HFFc6 (cell line): ENCODE measurements at regions not wholly inside any gene's neighbourhood (a gene's known extent, or its start where the extent isn't known, plus 50 kb on each side); places are given as distances from the start of the nearest gene placed in this dataset.

ENCODE experiments used
- DNase-seq: peaks from one replicate; pipeline ENCODE4 v3.0.0-alpha.2; 2018
- H3K27ac Mint-ChIP-seq: 2 replicates; pipeline ENCODE4 v1.8.0; 2020; ENCODE audit warnings: mild to moderate bottlenecking, mixed read lengths
- H3K27me3 Mint-ChIP-seq: 2 replicates; pipeline ENCODE4 v1.8.0; 2021; ENCODE audit warnings: mild to moderate bottlenecking, moderate library complexity, mixed read lengths; ENCODE audit not compliant: insufficient read depth
- H3K36me3 Mint-ChIP-seq: 2 replicates; pipeline ENCODE4 v1.8.0; 2021; ENCODE audit warnings: low read depth, mixed read lengths
- H3K4me1 Mint-ChIP-seq: 2 replicates; pipeline ENCODE4 v1.8.0; 2020; ENCODE audit warnings: low read depth, mixed read lengths
- H3K4me3 Mint-ChIP-seq: 2 replicates; pipeline ENCODE4 v1.8.0; 2020; ENCODE audit warnings: mild to moderate bottlenecking, moderate library complexity, mixed read lengths
- H3K9me3 Mint-ChIP-seq: 2 replicates; pipeline ENCODE4 v1.8.0; 2020; ENCODE audit warnings: mild to moderate bottlenecking, mixed read lengths
- CTCF ChIP-seq: fragments of 200-600 bp; sonication (generic); IDR thresholded peaks from 2 replicates; pipeline ENCODE4 v1.5.0; 2021; ENCODE audit warnings: antibody characterized with exemption, mild to moderate bottlenecking

- no peaks in the 10 kb centered on the region for H3K36me3 Mint-ChIP-seq
- H3K9me3 Mint-ChIP-seq: no peaks in the 10 kb centered on the region
- peak; percentile 52 for DNase-seq
- H3K4me1 Mint-ChIP-seq: peaks cover 34% of the 10 kb centered on the region
- peak overlapping the region; percentile 45 for H3K27ac Mint-ChIP-seq
- TF ChIP-seq CTCF: no peak
- no peaks in the 10 kb centered on the region; the same call in none of the 2 replicates for H3K27me3 Mint-ChIP-seq
- no peak overlapping the region for H3K4me3 Mint-ChIP-seq
These were observed 97.0 kb upstream of the COL5A1 start for GRCh38 chr9:134544388-134545214.

- peak overlapping the region; percentile 78; the same call in 1 of the 2 replicates for H3K27ac Mint-ChIP-seq
- DNase-seq: no peak
- peaks cover 34% of the 10 kb centered on the region for H3K4me1 Mint-ChIP-seq
- TF ChIP-seq CTCF: no peak
- H3K27me3 Mint-ChIP-seq: no peaks in the 10 kb centered on the region; the same call in none of the 2 replicates
- H3K9me3 Mint-ChIP-seq: no peaks in the 10 kb centered on the region
- H3K36me3 Mint-ChIP-seq: no peaks in the 10 kb centered on the region
- peak overlapping the region; percentile 51; the same call in 1 of the 2 replicates for H3K4me3 Mint-ChIP-seq
These were observed 96.4 kb upstream of the COL5A1 start for GRCh38 chr9:134545215-134545542.

GRCh38 chr9:134545543-134546245 lies 95.9 kb upstream of the COL5A1 start:
- H3K36me3 Mint-ChIP-seq: peaks cover 5% of the 10 kb centered on the region
- H3K27ac Mint-ChIP-seq: peak overlapping the region; percentile 78
- no peaks in the 10 kb centered on the region; the same call in none of the 2 replicates for H3K27me3 Mint-ChIP-seq
- H3K9me3 Mint-ChIP-seq: peaks cover 5% of the 10 kb centered on the region; the same call in 1 of the 2 replicates
- H3K4me1 Mint-ChIP-seq: peaks cover 37% of the 10 kb centered on the region
- no peak for TF ChIP-seq CTCF
- H3K4me3 Mint-ChIP-seq: peak overlapping the region; percentile 51
- peak; percentile 58 for DNase-seq

- H3K9me3 Mint-ChIP-seq: peaks cover 6% of the 10 kb centered on the region; the same call in 1 of the 2 replicates
- no peak for TF ChIP-seq CTCF
- peaks cover 5% of the 10 kb centered on the region for H3K36me3 Mint-ChIP-seq
- peaks cover 43% of the 10 kb centered on the region for H3K4me1 Mint-ChIP-seq
- no peak for DNase-seq
- H3K4me3 Mint-ChIP-seq: peak overlapping the region; percentile 17; the same call in 1 of the 2 replicates
- H3K27me3 Mint-ChIP-seq: no peaks in the 10 kb centered on the region; the same call in none of the 2 replicates
- peak overlapping the region; percentile 78 for H3K27ac Mint-ChIP-seq
These were observed 95.3 kb upstream of the COL5A1 start for GRCh38 chr9:134546246-134546731.

GRCh38 chr9:134546746-134547145 lies 94.9 kb upstream of the COL5A1 start:
- no peak for TF ChIP-seq CTCF
- H3K4me1 Mint-ChIP-seq: peaks cover 48% of the 10 kb centered on the region
- H3K9me3 Mint-ChIP-seq: peaks cover 6% of the 10 kb centered on the region; the same call in 1 of the 2 replicates
- no peaks in the 10 kb centered on the region; the same call in none of the 2 replicates for H3K27me3 Mint-ChIP-seq
- no peak overlapping the region for H3K27ac Mint-ChIP-seq
- no peak overlapping the region for H3K4me3 Mint-ChIP-seq
- H3K36me3 Mint-ChIP-seq: peaks cover 5% of the 10 kb centered on the region
- no peak for DNase-seq
